Spleen (tissue), 11 donors: ENCODE measurements at regions not wholly inside any gene's neighbourhood (a gene's known extent, or its start where the extent isn't known, plus 50 kb on each side); places are given as distances from the start of the nearest gene placed in this dataset.
"Not testable (repeated sequence)": the region's sequence is repeated elsewhere in the genome, so short reads cannot be mapped to it uniquely, and the experiment has no call there.

Experiments used
- DNase-seq: peaks from one replicate; pipeline ENCODE4 v3.0.0-alpha.2; 2020
- H3K27ac ChIP-seq, 8 donors: fragments of 200-600 bp; sonication (generic) in 7 of 8; 1 replicate in 4 of 8; 2 replicates in 4 of 8; pipeline versions ENCODE4 v1.5.0 to v1.8.0; 2016 to 2021; ENCODE audit warnings: inconsistent platforms in 4 of 8, mild to moderate bottlenecking in 4 of 8, moderate library complexity in 1 of 8
- H3K27me3 ChIP-seq, 7 donors: fragments of 200-600 bp; sonication (generic) in 6 of 7; replicated peaks in 1 of 7; 1 replicate in 4 of 7; 2 replicates in 3 of 7; pipeline versions ENCODE4 v1.5.0 to v1.8.0; 2016 to 2021; ENCODE audit warnings: inconsistent platforms in 3 of 7, mild to moderate bottlenecking in 1 of 7
- H3K36me3 ChIP-seq, 6 donors: fragments of 200-600 bp; sonication (generic) in 5 of 6; 1 replicate in 4 of 6; 2 replicates in 2 of 6; pipeline versions ENCODE4 v1.5.0 to v1.8.0; 2016 to 2021; ENCODE audit warnings: inconsistent platforms in 2 of 6
- H3K4me1 ChIP-seq, 6 donors: fragments of 200-600 bp; sonication (generic) in 5 of 6; 1 replicate in 3 of 6; 2 replicates in 3 of 6; pipeline versions ENCODE4 v1.5.0 to v1.8.0; 2016 to 2021; ENCODE audit warnings: inconsistent platforms in 3 of 6
- H3K4me3 ChIP-seq, 8 donors: fragments of 200-600 bp; sonication (generic) in 7 of 8; 1 replicate in 4 of 8; 2 replicates in 4 of 8; pipeline versions ENCODE4 v1.5.0 to v1.8.0; 2016 to 2021; ENCODE audit warnings: inconsistent platforms in 4 of 8, mild to moderate bottlenecking in 4 of 8, moderate library complexity in 2 of 8
- H3K9me3 ChIP-seq, 8 donors: fragments of 200-600 bp; sonication (generic) in 7 of 8; 1 replicate in 4 of 8; 2 replicates in 4 of 8; pipeline versions ENCODE4 v1.5.0 to v1.8.0; 2016 to 2021; ENCODE audit warnings: inconsistent platforms in 4 of 8
- POLR2A ChIP-seq, 3 donors: fragments of 450-650 bp; IDR thresholded peaks; one replicate each; pipeline ENCODE4 v1.5.1; 2017; ENCODE audit warnings: antibody characterized with exemption in 3 of 3, mild to moderate bottlenecking in 1 of 3
- POLR2AphosphoS5 ChIP-seq, 3 donors: sonication (generic); formaldehyde crosslinking; IDR thresholded peaks; one replicate each; pipeline ENCODE4 v1.5.1; 2017; ENCODE audit warnings: antibody characterized with exemption in 3 of 3
- WGBS, 5 donors: extraction: QIAGEN DNeasy Blood & Tissue Kit in 3 of 5; methylation state at CpG; one replicate each; pipeline versions ENCODE4 v1.1.5 to v1.1.7; 2013 to 2018; 5-methylcytosine and 5-hydroxymethylcytosine counted together
- intact Hi-C: fragments of 100-400 bp; cut with DNase I; formaldehyde crosslinking; loops from one replicate; pipeline ENCODE4 v1.15.0; 2023; ENCODE audit warnings: low total_unique reads
- TF ChIP-seq, protein P1 (sequence below), 11 experiments: fragments of 200-600 bp in 7 of 11; fragments of 450-650 bp in 4 of 11; sonication (generic) in 4 of 11; IDR thresholded peaks in 8 of 11; conservative IDR thresholded peaks in 3 of 11; 1 replicate in 7 of 11; 2 replicates in 4 of 11; pipeline versions ENCODE4 v1.4.0 to v1.8.0; 2016 to 2021; ENCODE audit warnings: antibody characterized with exemption in 11 of 11, inconsistent platforms in 4 of 11, mild to moderate bottlenecking in 1 of 11
- donor health status: healthy with polysubstance abuse.
- donor health status: DM: no; HTN: no; CAD: no; lungs with moderate emphysema.
- donor health status: DM: no; HTN: no; CAD: no.
- donor health status: Bipolar disorder and iron deficiency.
- donor health status: healthy.
- donor health status: DM: no; HTN: no; CAD: no.
- donor health status: DM: yes; HTN: yes; CAD: no.

GRCh38 chr6:106807947-106808611, 166.4 kb downstream of the CD24 start:
- 91 to 94% (median 92%) methylated on average over 5 of the region's 5 CpGs for WGBS, 5 donors
- intact Hi-C loops, result no loop called here
- H3K4me3 ChIP-seq, result no peak overlapping the region

GRCh38 chr6:106806253-106806652, 168.3 kb downstream of the CD24 start:
- H3K4me3 ChIP-seq, H3K27me3 ChIP-seq, H3K4me1 ChIP-seq, intact Hi-C loops, DNase-seq, H3K36me3 ChIP-seq, H3K27ac ChIP-seq: not testable (repeated sequence)
- peaks cover 17 to 49% (median 45%) of the 10 kb centered on the region in 8 donors for H3K9me3 ChIP-seq
- WGBS, 5 donors, result 78 to 98% (median 86%) methylated on average over 4 of the region's 4 CpGs

More at GRCh38 chr6:106807947-106808611, 166.4 kb downstream of the CD24 start:
- TF ChIP-seq POLR2A (IDR thresholded peaks at IDR 0.05) (no peak), POLR2AphosphoS5 (IDR thresholded peaks at IDR 0.05) (no peak)
- TF ChIP-seq, protein P1, sequence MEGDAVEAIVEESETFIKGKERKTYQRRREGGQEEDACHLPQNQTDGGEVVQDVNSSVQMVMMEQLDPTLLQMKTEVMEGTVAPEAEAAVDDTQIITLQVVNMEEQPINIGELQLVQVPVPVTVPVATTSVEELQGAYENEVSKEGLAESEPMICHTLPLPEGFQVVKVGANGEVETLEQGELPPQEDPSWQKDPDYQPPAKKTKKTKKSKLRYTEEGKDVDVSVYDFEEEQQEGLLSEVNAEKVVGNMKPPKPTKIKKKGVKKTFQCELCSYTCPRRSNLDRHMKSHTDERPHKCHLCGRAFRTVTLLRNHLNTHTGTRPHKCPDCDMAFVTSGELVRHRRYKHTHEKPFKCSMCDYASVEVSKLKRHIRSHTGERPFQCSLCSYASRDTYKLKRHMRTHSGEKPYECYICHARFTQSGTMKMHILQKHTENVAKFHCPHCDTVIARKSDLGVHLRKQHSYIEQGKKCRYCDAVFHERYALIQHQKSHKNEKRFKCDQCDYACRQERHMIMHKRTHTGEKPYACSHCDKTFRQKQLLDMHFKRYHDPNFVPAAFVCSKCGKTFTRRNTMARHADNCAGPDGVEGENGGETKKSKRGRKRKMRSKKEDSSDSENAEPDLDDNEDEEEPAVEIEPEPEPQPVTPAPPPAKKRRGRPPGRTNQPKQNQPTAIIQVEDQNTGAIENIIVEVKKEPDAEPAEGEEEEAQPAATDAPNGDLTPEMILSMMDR (IDR thresholded peaks at IDR 0.05 in 8 of 11, conservative IDR thresholded peaks at IDR 0.05 in 3 of 11), result no peak
- H3K36me3 ChIP-seq, result no peaks in the 10 kb centered on the region
- no peaks in the 10 kb centered on the region for H3K27me3 ChIP-seq
- no peak overlapping the region for H3K27ac ChIP-seq
- peaks cover 17 to 68% (median 64%) of the 10 kb centered on the region in 8 donors for H3K9me3 ChIP-seq
- H3K4me1 ChIP-seq, result no peaks in the 10 kb centered on the region
- no peak for DNase-seq

DNA sequence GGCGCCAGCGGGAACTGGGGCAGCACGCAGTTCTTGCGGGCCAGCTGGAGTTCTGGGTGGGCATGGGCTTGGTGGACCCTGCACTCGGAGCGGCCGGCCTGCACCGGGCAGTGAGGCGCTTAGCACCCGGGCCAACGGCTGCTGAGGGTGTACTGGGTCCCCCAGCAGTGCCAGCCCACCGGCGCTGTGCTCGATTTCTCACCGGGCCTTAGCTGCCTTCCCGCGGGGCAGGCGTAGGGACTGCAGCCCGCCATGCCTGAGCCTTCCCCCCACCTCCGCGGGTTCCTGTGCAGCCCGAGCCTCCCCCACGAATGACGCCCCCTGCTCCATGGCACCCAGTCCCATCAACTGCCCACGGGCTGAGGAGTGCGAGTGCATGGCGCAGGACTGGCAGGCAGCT, 168.8 kb downstream of the CD24 start:
- Histone ChIP-seq H3K36me3 (no peaks in the 10 kb centered on the region), H3K9me3 (peaks cover 13 to 45% (median 41%) of the 10 kb centered on the region in 8 donors), H3K27me3 (no peaks in the 10 kb centered on the region), H3K4me3 (no peak overlapping the region), H3K4me1 (no peaks in the 10 kb centered on the region), H3K27ac (no peak overlapping the region)
- TF ChIP-seq POLR2A (IDR thresholded peaks at IDR 0.05) (no peak), POLR2AphosphoS5 (IDR thresholded peaks at IDR 0.05) (no peak)
- TF ChIP-seq, protein P1 (IDR thresholded peaks at IDR 0.05 in 8 of 11, conservative IDR thresholded peaks at IDR 0.05 in 3 of 11), result no peak
- 85 to 96% (median 93%) methylated on average over 17 to 27 of the region's 27 CpGs for WGBS, 5 donors
- intact Hi-C loops, result no loop called here
- DNase-seq, result no peak

DNA sequence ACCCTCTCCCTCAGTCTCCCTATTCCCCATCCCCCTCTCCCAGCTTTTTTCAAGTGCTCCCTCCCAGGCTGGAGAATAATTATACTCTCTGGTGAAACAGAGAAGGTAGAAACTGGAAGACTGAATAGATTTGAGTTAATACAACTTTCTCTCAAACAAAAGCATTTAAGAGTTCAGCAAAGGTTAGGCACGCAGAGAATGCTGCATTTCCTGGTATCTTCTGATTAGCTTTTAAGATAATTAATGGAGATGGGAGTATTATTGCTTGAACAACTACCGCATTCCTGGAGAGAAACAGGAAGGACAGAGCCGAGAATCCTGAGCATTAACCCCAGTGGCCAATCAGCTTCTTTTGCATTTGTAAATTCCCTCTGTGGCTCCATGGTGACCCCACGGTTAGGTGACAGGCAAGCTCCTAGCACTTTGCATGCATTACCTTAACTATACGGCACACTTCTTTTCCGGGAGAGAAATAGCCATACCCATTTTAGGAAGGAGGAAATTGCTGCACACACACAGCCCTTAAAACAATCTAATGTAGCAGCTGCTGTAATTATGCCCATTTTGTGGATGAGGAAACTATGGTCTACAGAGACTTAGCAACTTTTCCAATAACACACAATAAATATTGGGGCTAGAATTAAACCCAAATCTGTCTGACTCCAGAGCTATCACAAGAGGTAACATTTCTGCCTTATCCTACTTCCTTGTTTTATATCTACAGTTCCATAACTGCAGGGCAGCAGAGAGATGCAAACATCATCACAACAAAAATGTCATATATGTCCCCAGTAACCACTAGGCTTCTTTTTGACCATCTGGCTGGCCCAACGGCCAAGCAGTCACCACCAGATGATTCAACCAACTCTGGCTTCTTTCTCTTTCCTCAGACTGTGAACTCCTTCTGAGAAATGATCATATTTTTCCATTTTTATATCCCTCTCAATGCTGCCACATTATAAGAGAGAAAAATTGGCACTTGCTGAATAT, 169.9 kb downstream of the CD24 start:
- intact Hi-C loops, result no loop called here
- 48 to 62% (median 49%) methylated on average over 7 of the region's 7 CpGs for WGBS, 5 donors
- no peak for DNase-seq
- peaks cover 3 to 33% (median 29%) of the 10 kb centered on the region in 8 donors for H3K9me3 ChIP-seq
- H3K27me3 ChIP-seq, result no peaks in the 10 kb centered on the region
- H3K4me3 ChIP-seq, result no peak overlapping the region
- no peak overlapping the region for H3K27ac ChIP-seq
- H3K4me1 ChIP-seq, result no peaks in the 10 kb centered on the region
- H3K36me3 ChIP-seq, result no peaks in the 10 kb centered on the region
- no peak for TF ChIP-seq POLR2A (IDR thresholded peaks at IDR 0.05)
- TF ChIP-seq POLR2AphosphoS5 (IDR thresholded peaks at IDR 0.05), result no peak
- TF ChIP-seq, protein P1 (IDR thresholded peaks at IDR 0.05 in 8 of 11, conservative IDR thresholded peaks at IDR 0.05 in 3 of 11), result no peak
